ENCODE measurements at regions not wholly inside any gene's neighbourhood (a gene's known extent, or its start where the extent isn't known, plus 50 kb on each side); places are given as distances from the start of the nearest gene placed in this dataset.

- no peak for TF ChIP-seq USF1 (IDR thresholded peaks at IDR 0.05)
- TF ChIP-seq TEAD4 (IDR thresholded peaks at IDR 0.05) = no peak
- TF ChIP-seq CREB1 (IDR thresholded peaks at IDR 0.05; ENCODE audit: low read depth) = no peak
- TF ChIP-seq FOXM1 (IDR thresholded peaks at IDR 0.05; ENCODE audit: borderline replicate concordance, low read depth) = no peak
- no peak for TF ChIP-seq MAX (IDR thresholded peaks at IDR 0.05)
- no peak for TF ChIP-seq EGR1 (IDR thresholded peaks at IDR 0.05)
- no peak for TF ChIP-seq CEBPB (IDR thresholded peaks at IDR 0.05)
- no peak for TF ChIP-seq REST (IDR thresholded peaks at IDR 0.05; ENCODE audit: low read depth)
- TF ChIP-seq ZBTB7A (IDR thresholded peaks at IDR 0.05; ENCODE audit: low read depth) = no peak
- TF ChIP-seq EP300 (IDR thresholded peaks at IDR 0.05; ENCODE audit: borderline replicate concordance) = no peak
- TF ChIP-seq NFIC (IDR thresholded peaks at IDR 0.05) = no peak
- no peak for TF ChIP-seq TCF12 (IDR thresholded peaks at IDR 0.05; ENCODE audit: low read depth)
- no peak for TF ChIP-seq RAD21 (IDR thresholded peaks at IDR 0.05; ENCODE audit: low read depth)
- no peak for TF ChIP-seq TAF1 (IDR thresholded peaks at IDR 0.05; ENCODE audit: low read depth)
- TF ChIP-seq YY1 (IDR thresholded peaks at IDR 0.05; ENCODE audit: low read depth) = no peak
Measured at GRCh38 chr21:39079617-39080016, 103.6 kb downstream of the PSMG1 start.

- TF ChIP-seq ZBTB7A (IDR thresholded peaks at IDR 0.05; ENCODE audit: low read depth) = no peak
Measured at GRCh38 chr21:39078322-39079065, 104.8 kb downstream of the PSMG1 start.

GRCh38 chr21:39077876-39078275 is 105.4 kb downstream of the PSMG1 start:
- TF ChIP-seq CREB1 (IDR thresholded peaks at IDR 0.05; ENCODE audit: low read depth) (no peak), TEAD4 (IDR thresholded peaks at IDR 0.05) (no peak), ZBTB7A (IDR thresholded peaks at IDR 0.05; ENCODE audit: low read depth) (no peak), YY1 (IDR thresholded peaks at IDR 0.05; ENCODE audit: low read depth) (no peak), TCF12 (IDR thresholded peaks at IDR 0.05; ENCODE audit: low read depth) (no peak), EP300 (IDR thresholded peaks at IDR 0.05; ENCODE audit: borderline replicate concordance) (no peak), TAF1 (IDR thresholded peaks at IDR 0.05; ENCODE audit: low read depth) (no peak), USF1 (IDR thresholded peaks at IDR 0.05) (no peak), FOXM1 (IDR thresholded peaks at IDR 0.05; ENCODE audit: borderline replicate concordance, low read depth) (no peak), CEBPB (IDR thresholded peaks at IDR 0.05) (no peak), MAX (IDR thresholded peaks at IDR 0.05) (no peak), REST (IDR thresholded peaks at IDR 0.05; ENCODE audit: low read depth) (no peak), NFIC (IDR thresholded peaks at IDR 0.05) (no peak), RAD21 (IDR thresholded peaks at IDR 0.05; ENCODE audit: low read depth) (no peak), EGR1 (IDR thresholded peaks at IDR 0.05) (no peak)

- no peak for TF ChIP-seq ZBTB7A (IDR thresholded peaks at IDR 0.05; ENCODE audit: low read depth)
- no peak for TF ChIP-seq REST (IDR thresholded peaks at IDR 0.05; ENCODE audit: low read depth)
- TF ChIP-seq TEAD4 (IDR thresholded peaks at IDR 0.05) = no peak
- TF ChIP-seq MAX (IDR thresholded peaks at IDR 0.05) = no peak
- TF ChIP-seq TCF12 (IDR thresholded peaks at IDR 0.05; ENCODE audit: low read depth) = no peak
- no peak for TF ChIP-seq CEBPB (IDR thresholded peaks at IDR 0.05)
- no peak for TF ChIP-seq EGR1 (IDR thresholded peaks at IDR 0.05)
- no peak for TF ChIP-seq CREB1 (IDR thresholded peaks at IDR 0.05; ENCODE audit: low read depth)
- TF ChIP-seq RAD21 (IDR thresholded peaks at IDR 0.05; ENCODE audit: low read depth) = no peak
- no peak for TF ChIP-seq TAF1 (IDR thresholded peaks at IDR 0.05; ENCODE audit: low read depth)
- no peak for TF ChIP-seq EP300 (IDR thresholded peaks at IDR 0.05; ENCODE audit: borderline replicate concordance)
- no peak for TF ChIP-seq NFIC (IDR thresholded peaks at IDR 0.05)
- no peak for TF ChIP-seq USF1 (IDR thresholded peaks at IDR 0.05)
- TF ChIP-seq YY1 (IDR thresholded peaks at IDR 0.05; ENCODE audit: low read depth) = no peak
- no peak for TF ChIP-seq FOXM1 (IDR thresholded peaks at IDR 0.05; ENCODE audit: borderline replicate concordance, low read depth)
Measured at GRCh38 chr21:39074508-39074907, 108.7 kb downstream of the PSMG1 start.

Data from Ishikawa (cell line).